H9 (cell line): ENCODE measurements at regions not wholly inside any gene's neighbourhood (a gene's known extent, or its start where the extent isn't known, plus 50 kb on each side); places are given as distances from the start of the nearest gene placed in this dataset.

Source experiments
- DNase-seq: peaks from one replicate; pipeline ENCODE4 v3.0.0-alpha.2; 2017
- H2AFZ ChIP-seq: one replicate; pipeline ENCODE4 v1.6.1; 2013; ENCODE audit warnings: mild to moderate bottlenecking, low read length, control low read depth, moderate library complexity
- H2AK5ac ChIP-seq: 2 replicates; pipeline ENCODE4 v1.6.1; 2013; ENCODE audit warnings: low read length, control low read depth, mixed read lengths; ENCODE audit not compliant: insufficient read length
- H2BK120ac ChIP-seq: one replicate; pipeline ENCODE4 v1.6.1; 2013; ENCODE audit warnings: low read depth, mild to moderate bottlenecking, low read length, control low read depth, inconsistent platforms; ENCODE audit not compliant: poor library complexity, severe bottlenecking
- H2BK12ac ChIP-seq: 2 replicates; pipeline ENCODE4 v1.6.1; 2013; ENCODE audit warnings: low read length, control low read depth, mixed read lengths, low read depth; ENCODE audit not compliant: insufficient read length
- H2BK15ac ChIP-seq: 2 replicates; pipeline ENCODE4 v1.6.1; 2013; ENCODE audit warnings: low read depth, low read length, control low read depth
- H2BK20ac ChIP-seq: one replicate; pipeline ENCODE4 v1.6.1; 2013; ENCODE audit warnings: low read depth, mild to moderate bottlenecking, low read length, control low read depth, inconsistent platforms; ENCODE audit not compliant: poor library complexity, severe bottlenecking
- H2BK5ac ChIP-seq: 2 replicates; pipeline ENCODE4 v1.6.1; 2013; ENCODE audit warnings: low read length, control low read depth, mixed read lengths; ENCODE audit not compliant: insufficient read length
- H3K14ac ChIP-seq: 2 replicates; pipeline ENCODE4 v1.6.1; 2013; ENCODE audit warnings: low read length, control low read depth; ENCODE audit not compliant: insufficient read depth
- H3K18ac ChIP-seq: 2 replicates; pipeline ENCODE4 v1.6.1; 2013; ENCODE audit warnings: low read depth, mild to moderate bottlenecking, mixed read lengths, low read length, control low read depth; ENCODE audit not compliant: insufficient read length
- H3K23ac ChIP-seq: 2 replicates; pipeline ENCODE4 v1.6.1; 2013; ENCODE audit warnings: low read length, control low read depth, mixed read lengths, low read depth; ENCODE audit not compliant: insufficient read length
- H3K23me2 ChIP-seq: 2 replicates; pipeline ENCODE4 v1.6.1; 2013; ENCODE audit warnings: low read depth, mild to moderate bottlenecking, mixed read lengths, low read length, control low read depth; ENCODE audit not compliant: insufficient read length, poor library complexity, severe bottlenecking
- H3K27ac ChIP-seq: 2 replicates; pipeline ENCODE4 v1.5.1; 2013; ENCODE audit warnings: low read length, control low read depth, mixed read lengths, low read depth; ENCODE audit not compliant: insufficient read length
- H3K27me3 ChIP-seq: 2 replicates; pipeline ENCODE4 v1.6.1; 2013; ENCODE audit warnings: low read length, control low read depth, inconsistent platforms; ENCODE audit not compliant: insufficient read depth
- H3K4ac ChIP-seq: 2 replicates; pipeline ENCODE4 v1.6.1; 2013; ENCODE audit warnings: low read depth, mild to moderate bottlenecking, control low read depth, inconsistent platforms, low read length, moderate library complexity
- H3K4me1 ChIP-seq: 2 replicates; pipeline ENCODE4 v1.6.1; 2013; ENCODE audit warnings: low read length, control low read depth, inconsistent platforms; ENCODE audit not compliant: insufficient read depth
- H3K4me2 ChIP-seq: 2 replicates; pipeline ENCODE4 v1.6.1; 2013; ENCODE audit warnings: low read length, control low read depth, mixed read lengths; ENCODE audit not compliant: insufficient read length, insufficient read depth
- H3K56ac ChIP-seq: 2 replicates; pipeline ENCODE4 v1.6.1; 2013; ENCODE audit warnings: low read depth, mild to moderate bottlenecking, mixed read lengths, low read length, control low read depth; ENCODE audit not compliant: insufficient read length
- H3K79me1 ChIP-seq: 2 replicates; pipeline ENCODE4 v1.6.1; 2013; ENCODE audit warnings: low read depth, mild to moderate bottlenecking, moderate library complexity, low read length, control low read depth, inconsistent platforms; ENCODE audit not compliant: insufficient read depth, poor library complexity, severe bottlenecking
- H3K79me2 ChIP-seq: 2 replicates; pipeline ENCODE4 v1.6.1; 2013; ENCODE audit warnings: low read length, control low read depth, inconsistent platforms; ENCODE audit not compliant: insufficient read depth
- H3K9ac ChIP-seq: 2 replicates; pipeline ENCODE4 v1.6.1; 2013; ENCODE audit warnings: low read length, control low read depth, mixed read lengths; ENCODE audit not compliant: insufficient read length; ENCODE audit errors: extremely low read depth
- H3K9me3 ChIP-seq: one replicate; pipeline ENCODE4 v1.6.1; 2013; ENCODE audit warnings: low read depth, low read length, inconsistent platforms; ENCODE audit not compliant: control insufficient read depth
- H3T11ph ChIP-seq: one replicate; pipeline ENCODE4 v1.6.1; 2013; ENCODE audit warnings: mild to moderate bottlenecking, low read length, control low read depth, inconsistent platforms
- H4K20me1 ChIP-seq: one replicate; pipeline ENCODE4 v1.6.1; 2013; ENCODE audit not compliant: control insufficient read depth, insufficient read length, insufficient read depth
- H4K5ac ChIP-seq: 2 replicates; pipeline ENCODE4 v1.6.1; 2013; ENCODE audit warnings: low read depth, mild to moderate bottlenecking, mixed read lengths, low read length, control low read depth; ENCODE audit not compliant: insufficient read length
- H4K8ac ChIP-seq: replicated peaks from 2 replicates; pipeline ENCODE4 v1.6.1; 2013; ENCODE audit warnings: low read length, control low read depth, mixed read lengths, low read depth; ENCODE audit not compliant: insufficient read length
- H4K91ac ChIP-seq: 2 replicates; pipeline ENCODE4 v1.6.1; 2013; ENCODE audit warnings: low read depth, mild to moderate bottlenecking, moderate library complexity, mixed read lengths, low read length, control low read depth; ENCODE audit not compliant: insufficient read length
- H3K27ac Mint-ChIP-seq, 3 experiments: 2 replicates in 2 of 3; 3 replicates in 1 of 3; pipeline ENCODE4 v1.8.0; 2020 to 2021; ENCODE audit warnings: mixed read lengths in 3 of 3, mild to moderate bottlenecking in 1 of 3, moderate library complexity in 1 of 3
- H3K27me3 Mint-ChIP-seq: 2 replicates; pipeline ENCODE4 v1.8.0; 2021; ENCODE audit warnings: low read depth, mild to moderate bottlenecking, moderate library complexity, mixed read lengths
- H3K36me3 Mint-ChIP-seq, 3 experiments: 2 replicates in 2 of 3; 3 replicates in 1 of 3; pipeline ENCODE4 v1.8.0; 2020 to 2021; ENCODE audit warnings: low read depth in 3 of 3, mixed read lengths in 3 of 3; ENCODE audit not compliant: insufficient read depth in 1 of 3
- H3K4me1 Mint-ChIP-seq, 2 experiments: 2 replicates each; pipeline ENCODE4 v1.8.0; 2020; ENCODE audit warnings: mixed read lengths in 2 of 2
- H3K4me3 Mint-ChIP-seq, 2 experiments: 2 replicates in 1 of 2; 3 replicates in 1 of 2; pipeline ENCODE4 v1.8.0; 2020 to 2021; ENCODE audit warnings: mild to moderate bottlenecking in 2 of 2, mixed read lengths in 2 of 2, moderate library complexity in 1 of 2
- H3K9me3 Mint-ChIP-seq, 2 experiments: 2 replicates in 1 of 2; 3 replicates in 1 of 2; pipeline ENCODE4 v1.8.0; 2020; ENCODE audit warnings: mild to moderate bottlenecking in 2 of 2, mixed read lengths in 2 of 2, moderate library complexity in 1 of 2
- WGBS: extraction: QIAGEN DNeasy Blood & Tissue Kit; methylation state at CpG from one replicate; pipeline ENCODE4 v1.1.7; 2013; ENCODE audit warnings: missing lambda C conversion rate, low lambda C conversion rate, mixed read lengths; ENCODE audit not compliant: insufficient read length; ENCODE audit errors: extremely low coverage; 5-methylcytosine and 5-hydroxymethylcytosine counted together
- TF ChIP-seq, protein P1 (sequence below): fragments of 200-600 bp; sonication (generic); conservative IDR thresholded peaks from 3 replicates; pipeline ENCODE4 v1.8.0; 2021; ENCODE audit warnings: antibody characterized with exemption, mild to moderate bottlenecking

DNA sequence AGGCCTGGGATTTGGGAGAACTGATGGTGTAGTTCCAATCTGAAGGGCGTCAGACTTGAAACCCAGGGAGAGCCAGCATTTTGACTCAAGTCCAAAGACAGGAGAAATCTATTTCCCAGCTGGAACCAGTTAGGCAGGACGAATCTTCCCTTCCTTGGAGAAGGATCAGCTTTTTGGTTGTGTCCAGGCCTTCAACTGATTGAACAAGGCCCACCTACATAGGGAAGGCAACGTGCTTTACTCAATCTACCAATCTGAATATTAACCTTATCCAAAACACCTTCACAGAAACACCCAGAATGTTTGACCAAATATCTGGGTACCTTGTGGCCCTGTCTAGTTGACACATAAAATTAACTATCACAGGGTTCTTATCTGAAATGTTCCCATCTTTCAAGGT lies 221.9 kb upstream of the DLGAP1 start:
- H3K23me2 ChIP-seq, result no peaks in the 10 kb centered on the region
- H3K14ac ChIP-seq, result no peak overlapping the region
- no peak overlapping the region for H4K5ac ChIP-seq
- DNase-seq, result no peak
- H3K79me2 ChIP-seq, result no peaks in the 10 kb centered on the region
- no CpG with 5 or more reads among the region's 3 CpGs for WGBS
- H2BK12ac ChIP-seq, result no peak overlapping the region
- H4K8ac ChIP-seq, result no peak overlapping the region
- peaks cover 5% of the 10 kb centered on the region in 2 experiments; a peak in 3 of 4 replicates for H3K4me1 Mint-ChIP-seq
- TF ChIP-seq, protein P1, sequence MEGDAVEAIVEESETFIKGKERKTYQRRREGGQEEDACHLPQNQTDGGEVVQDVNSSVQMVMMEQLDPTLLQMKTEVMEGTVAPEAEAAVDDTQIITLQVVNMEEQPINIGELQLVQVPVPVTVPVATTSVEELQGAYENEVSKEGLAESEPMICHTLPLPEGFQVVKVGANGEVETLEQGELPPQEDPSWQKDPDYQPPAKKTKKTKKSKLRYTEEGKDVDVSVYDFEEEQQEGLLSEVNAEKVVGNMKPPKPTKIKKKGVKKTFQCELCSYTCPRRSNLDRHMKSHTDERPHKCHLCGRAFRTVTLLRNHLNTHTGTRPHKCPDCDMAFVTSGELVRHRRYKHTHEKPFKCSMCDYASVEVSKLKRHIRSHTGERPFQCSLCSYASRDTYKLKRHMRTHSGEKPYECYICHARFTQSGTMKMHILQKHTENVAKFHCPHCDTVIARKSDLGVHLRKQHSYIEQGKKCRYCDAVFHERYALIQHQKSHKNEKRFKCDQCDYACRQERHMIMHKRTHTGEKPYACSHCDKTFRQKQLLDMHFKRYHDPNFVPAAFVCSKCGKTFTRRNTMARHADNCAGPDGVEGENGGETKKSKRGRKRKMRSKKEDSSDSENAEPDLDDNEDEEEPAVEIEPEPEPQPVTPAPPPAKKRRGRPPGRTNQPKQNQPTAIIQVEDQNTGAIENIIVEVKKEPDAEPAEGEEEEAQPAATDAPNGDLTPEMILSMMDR, result no peak
- no peak overlapping the region for H2BK20ac ChIP-seq
- H3K23ac ChIP-seq, result no peak overlapping the region
- H2AFZ ChIP-seq, result no peak overlapping the region
- H3K4me2 ChIP-seq, result no peak overlapping the region
- no peak overlapping the region for H2AK5ac ChIP-seq
- peaks cover 0 to 2% of the 10 kb centered on the region in 2 experiments; a peak in 3 of 5 replicates for H3K9me3 Mint-ChIP-seq
- H3K27me3 ChIP-seq, result no peaks in the 10 kb centered on the region
- no peak overlapping the region for H3K18ac ChIP-seq
- H3K9ac ChIP-seq, result no peak overlapping the region
- no peak overlapping the region for H3T11ph ChIP-seq
- no peaks in the 10 kb centered on the region for H3K4me1 ChIP-seq
- no peak overlapping the region for H2BK120ac ChIP-seq
- no peak overlapping the region for H3K4me3 Mint-ChIP-seq
- H3K9me3 ChIP-seq, result no peaks in the 10 kb centered on the region
- no peaks in the 10 kb centered on the region for H3K27me3 Mint-ChIP-seq
- no peaks in the 10 kb centered on the region for H4K20me1 ChIP-seq
- H3K36me3 Mint-ChIP-seq, result peaks cover 0 to 2% (median 0%) of the 10 kb centered on the region in 3 experiments; a peak in 2 of 7 replicates
- H3K56ac ChIP-seq, result no peak overlapping the region
- no peak overlapping the region for H3K4ac ChIP-seq
- no peak overlapping the region for H2BK5ac ChIP-seq
- H4K91ac ChIP-seq, result no peak overlapping the region
- no peak overlapping the region for H3K27ac ChIP-seq
- H3K79me1 ChIP-seq, result no peaks in the 10 kb centered on the region
- H3K27ac Mint-ChIP-seq, result no peak overlapping the region
- H2BK15ac ChIP-seq, result no peak overlapping the region
